ENCODE measurements at regions not wholly inside any gene's neighbourhood (a gene's known extent, or its start where the extent isn't known, plus 50 kb on each side); places are given as distances from the start of the nearest gene placed in this dataset.

- Mint-ChIP-seq H3K9me3 (peaks cover 4% of the 10 kb centered on the region), H3K27me3 (ENCODE audit: low read depth, poor library complexity) (no peaks in the 10 kb centered on the region), H3K4me3 (no peak overlapping the region), H3K36me3 (ENCODE audit: low read depth) (no peaks in the 10 kb centered on the region), H3K4me1 (no peaks in the 10 kb centered on the region), H3K27ac (no peak overlapping the region)
- no peak for DNase-seq
- TF ChIP-seq CTCF (IDR thresholded peaks at IDR 0.05): no peak
Measured at GRCh38 chr13:87524775-87525174, 146.4 kb upstream of the SLITRK5 start.

GRCh38 chr13:87533776-87534175 lies 137.4 kb upstream of the SLITRK5 start:
- H3K27ac Mint-ChIP-seq: no peak overlapping the region
- no peaks in the 10 kb centered on the region for H3K9me3 Mint-ChIP-seq
- no peak for DNase-seq
- no peak for TF ChIP-seq CTCF (IDR thresholded peaks at IDR 0.05)
- peaks cover 4% of the 10 kb centered on the region for H3K27me3 Mint-ChIP-seq (ENCODE audit: low read depth, poor library complexity)
- H3K4me1 Mint-ChIP-seq: no peaks in the 10 kb centered on the region
- no peaks in the 10 kb centered on the region for H3K36me3 Mint-ChIP-seq (ENCODE audit: low read depth)
- H3K4me3 Mint-ChIP-seq: no peak overlapping the region

GRCh38 chr13:87535911-87536310 lies 135.3 kb upstream of the SLITRK5 start:
- TF ChIP-seq CTCF (IDR thresholded peaks at IDR 0.05): no peak
- H3K4me3 Mint-ChIP-seq: no peak overlapping the region
- no peak for DNase-seq
- H3K27ac Mint-ChIP-seq: no peak overlapping the region
- H3K9me3 Mint-ChIP-seq: no peaks in the 10 kb centered on the region
- no peaks in the 10 kb centered on the region for H3K36me3 Mint-ChIP-seq (ENCODE audit: low read depth)
- H3K4me1 Mint-ChIP-seq: no peaks in the 10 kb centered on the region
- H3K27me3 Mint-ChIP-seq (ENCODE audit: low read depth, poor library complexity): peaks cover 4% of the 10 kb centered on the region

- H3K9me3 Mint-ChIP-seq: no peaks in the 10 kb centered on the region
- H3K27me3 Mint-ChIP-seq (ENCODE audit: low read depth, poor library complexity): no peaks in the 10 kb centered on the region
- DNase-seq: no peak
- H3K4me3 Mint-ChIP-seq: no peak overlapping the region
- no peak overlapping the region for H3K27ac Mint-ChIP-seq
- no peaks in the 10 kb centered on the region for H3K4me1 Mint-ChIP-seq
- no peaks in the 10 kb centered on the region for H3K36me3 Mint-ChIP-seq (ENCODE audit: low read depth)
- no peak for TF ChIP-seq CTCF (IDR thresholded peaks at IDR 0.05)
Measured at GRCh38 chr13:87536499-87536898, 134.7 kb upstream of the SLITRK5 start.

- no peak for DNase-seq
- Mint-ChIP-seq H3K27ac (no peak overlapping the region), H3K36me3 (ENCODE audit: low read depth) (no peaks in the 10 kb centered on the region), H3K4me1 (no peaks in the 10 kb centered on the region), H3K4me3 (no peak overlapping the region), H3K27me3 (ENCODE audit: low read depth, poor library complexity) (no peaks in the 10 kb centered on the region), H3K9me3 (no peaks in the 10 kb centered on the region)
- no peak for TF ChIP-seq CTCF (IDR thresholded peaks at IDR 0.05)
Measured at GRCh38 chr13:87536899-87537298, 134.3 kb upstream of the SLITRK5 start.

GRCh38 chr13:87537951-87538350 lies 133.2 kb upstream of the SLITRK5 start:
- H3K9me3 Mint-ChIP-seq: no peaks in the 10 kb centered on the region
- TF ChIP-seq CTCF (IDR thresholded peaks at IDR 0.05): no peak
- H3K27ac Mint-ChIP-seq: no peak overlapping the region
- H3K27me3 Mint-ChIP-seq (ENCODE audit: low read depth, poor library complexity): no peaks in the 10 kb centered on the region
- no peak overlapping the region for H3K4me3 Mint-ChIP-seq
- H3K4me1 Mint-ChIP-seq: no peaks in the 10 kb centered on the region
- no peak for DNase-seq
- H3K36me3 Mint-ChIP-seq (ENCODE audit: low read depth): no peaks in the 10 kb centered on the region
